NB4 (cell line): ENCODE measurements at regions not wholly inside any gene's neighbourhood (a gene's known extent, or its start where the extent isn't known, plus 50 kb on each side); places are given as distances from the start of the nearest gene placed in this dataset.

ENCODE experiments used
- DNase-seq: peaks from one replicate; pipeline ENCODE4 v3.0.0; 2010; ENCODE audit warnings: low read depth
- H3K4me3 ChIP-seq: one replicate; pipeline ENCODE4 v1.5.1; 2011; ENCODE audit warnings: mild to moderate bottlenecking, low read depth, low read length, moderate library complexity
- MYC ChIP-seq: IDR thresholded peaks from 2 replicates; pipeline ENCODE4 v1.6.1; 2011; ENCODE audit warnings: low read depth, low read length
- POLR2A ChIP-seq: IDR thresholded peaks from 2 replicates; pipeline ENCODE4 v1.6.1; 2011; ENCODE audit warnings: mild to moderate bottlenecking; ENCODE audit not compliant: insufficient read length; ENCODE audit errors: extremely low read depth
- TF ChIP-seq, protein P1 (sequence below): IDR thresholded peaks from 2 replicates; pipeline ENCODE4 v1.6.1; 2011; ENCODE audit warnings: low read depth, low read length
- TF ChIP-seq, protein P2 (sequence below): IDR thresholded peaks from one replicate; pipeline ENCODE4 v1.5.1; 2012; ENCODE audit warnings: low read depth, low read length

DNA sequence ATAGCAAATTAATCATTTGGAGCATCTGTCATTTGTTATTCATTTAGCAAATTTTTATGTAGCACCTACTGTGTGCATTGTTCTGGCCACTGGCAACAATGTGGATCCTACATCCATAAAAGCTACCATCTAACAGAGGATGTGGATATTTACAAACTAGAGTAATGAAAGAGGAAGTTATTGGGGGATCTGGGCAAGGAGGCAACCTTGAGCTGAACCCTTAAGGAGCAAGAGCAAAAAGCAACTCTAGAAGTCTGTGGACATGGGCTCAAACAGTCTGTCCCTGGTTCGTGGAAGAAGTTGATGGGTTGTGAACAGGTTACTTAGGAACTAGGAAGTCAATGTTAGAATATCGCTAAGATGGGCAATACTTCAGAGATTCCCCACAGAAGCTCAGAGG, 259.9 kb downstream of the SYK start:
- H3K4me3 ChIP-seq = no peak overlapping the region
- peak; percentile 44 for DNase-seq
- TF ChIP-seq, protein P1, sequence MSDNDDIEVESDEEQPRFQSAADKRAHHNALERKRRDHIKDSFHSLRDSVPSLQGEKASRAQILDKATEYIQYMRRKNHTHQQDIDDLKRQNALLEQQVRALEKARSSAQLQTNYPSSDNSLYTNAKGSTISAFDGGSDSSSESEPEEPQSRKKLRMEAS = no peak
- TF ChIP-seq POLR2A = no peak
- TF ChIP-seq MYC = no peak
- TF ChIP-seq, protein P2, sequence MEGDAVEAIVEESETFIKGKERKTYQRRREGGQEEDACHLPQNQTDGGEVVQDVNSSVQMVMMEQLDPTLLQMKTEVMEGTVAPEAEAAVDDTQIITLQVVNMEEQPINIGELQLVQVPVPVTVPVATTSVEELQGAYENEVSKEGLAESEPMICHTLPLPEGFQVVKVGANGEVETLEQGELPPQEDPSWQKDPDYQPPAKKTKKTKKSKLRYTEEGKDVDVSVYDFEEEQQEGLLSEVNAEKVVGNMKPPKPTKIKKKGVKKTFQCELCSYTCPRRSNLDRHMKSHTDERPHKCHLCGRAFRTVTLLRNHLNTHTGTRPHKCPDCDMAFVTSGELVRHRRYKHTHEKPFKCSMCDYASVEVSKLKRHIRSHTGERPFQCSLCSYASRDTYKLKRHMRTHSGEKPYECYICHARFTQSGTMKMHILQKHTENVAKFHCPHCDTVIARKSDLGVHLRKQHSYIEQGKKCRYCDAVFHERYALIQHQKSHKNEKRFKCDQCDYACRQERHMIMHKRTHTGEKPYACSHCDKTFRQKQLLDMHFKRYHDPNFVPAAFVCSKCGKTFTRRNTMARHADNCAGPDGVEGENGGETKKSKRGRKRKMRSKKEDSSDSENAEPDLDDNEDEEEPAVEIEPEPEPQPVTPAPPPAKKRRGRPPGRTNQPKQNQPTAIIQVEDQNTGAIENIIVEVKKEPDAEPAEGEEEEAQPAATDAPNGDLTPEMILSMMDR = no peak

- DNase-seq = no peak
- H3K4me3 ChIP-seq = no peak overlapping the region
- TF ChIP-seq MYC = no peak
- TF ChIP-seq, protein P1 = no peak
- TF ChIP-seq, protein P2 = no peak
- TF ChIP-seq POLR2A = no peak
Measured at GRCh38 chr9:91062281-91062680, 260.7 kb downstream of the SYK start.

DNA sequence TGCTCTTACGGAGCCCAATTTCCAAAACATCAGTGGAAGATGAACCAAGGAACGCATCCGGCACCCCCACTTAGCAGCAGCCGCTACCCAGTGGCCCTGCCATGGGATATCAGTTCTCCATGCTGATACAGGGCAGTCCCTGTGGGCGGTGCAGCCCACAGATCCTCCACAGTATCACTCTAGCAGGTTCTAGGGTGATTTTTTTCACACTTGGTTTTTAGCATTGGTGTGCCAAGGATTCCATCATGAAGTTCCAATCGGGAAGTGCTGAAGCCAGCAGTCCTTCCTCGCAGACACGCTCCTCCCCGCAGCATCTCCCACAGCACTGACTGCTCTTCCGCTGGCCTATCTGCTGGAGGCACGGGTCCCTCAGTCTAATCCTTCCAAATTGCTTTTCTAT, 261.9 kb downstream of the SYK start:
- no peak for TF ChIP-seq POLR2A
- TF ChIP-seq, protein P2 = no peak
- TF ChIP-seq, protein P1 = no peak
- no peak for TF ChIP-seq MYC
- DNase-seq = no peak
- H3K4me3 ChIP-seq = no peak overlapping the region

DNA sequence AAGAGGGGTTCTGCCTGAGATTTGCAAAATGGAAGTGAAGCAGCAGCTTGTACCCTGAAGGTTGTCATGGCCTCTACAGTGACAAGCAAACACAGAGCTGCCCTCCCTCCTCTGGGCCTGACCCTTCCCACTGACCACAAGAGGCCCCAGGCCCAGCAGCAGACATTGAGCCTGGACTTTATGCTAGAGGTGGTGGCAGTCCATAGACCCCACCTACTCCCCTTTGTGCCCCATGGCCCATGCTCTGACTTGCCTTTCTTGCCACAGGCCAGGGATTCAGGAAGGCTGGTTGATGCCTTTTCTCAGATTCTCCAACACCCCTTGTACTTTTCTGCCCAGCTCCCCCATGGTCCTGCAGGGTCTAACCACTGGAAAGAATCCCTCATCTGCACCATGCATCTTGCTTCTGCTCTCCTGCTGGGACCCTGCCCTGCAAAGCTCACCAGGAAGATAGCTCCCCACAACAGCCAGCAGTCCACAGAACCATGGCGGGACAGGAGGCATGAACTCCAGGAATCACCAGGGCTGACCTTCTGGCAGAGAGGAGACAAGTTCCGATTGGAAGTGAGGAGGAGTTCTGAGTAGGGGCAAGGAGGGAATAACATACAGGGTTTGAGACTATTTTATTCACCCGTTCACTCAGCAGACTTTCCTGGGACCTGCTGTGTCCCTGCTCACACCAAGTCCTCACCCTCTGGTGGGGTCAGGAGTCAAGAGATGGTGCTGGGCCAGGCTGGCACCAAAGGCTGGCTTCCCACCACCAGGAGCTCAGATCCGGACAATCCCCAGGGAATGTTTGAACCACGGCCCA, 263.8 kb downstream of the SYK start:
- H3K4me3 ChIP-seq = no peak overlapping the region
- DNase-seq = no peak
- TF ChIP-seq, protein P1 = no peak
- TF ChIP-seq MYC (no peak), POLR2A (no peak)
- TF ChIP-seq, protein P2 = no peak

DNA sequence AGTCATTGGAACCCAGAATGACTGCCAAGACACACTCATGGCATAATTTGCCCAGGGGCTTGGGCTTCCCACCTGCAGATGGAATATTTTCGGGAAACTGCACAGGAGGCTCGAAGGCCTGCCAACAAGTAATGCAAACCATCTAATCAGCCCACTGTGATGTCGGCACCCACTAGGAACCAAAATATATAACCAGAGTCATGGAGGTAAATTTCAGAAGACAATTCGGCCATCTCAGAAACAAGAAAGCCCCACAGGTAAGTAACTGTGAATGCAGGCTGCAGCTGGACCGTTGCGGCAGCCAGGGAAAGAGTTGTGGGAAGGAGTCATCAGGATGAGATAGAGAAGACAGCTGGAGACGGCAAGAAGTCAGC, 264.4 kb downstream of the SYK start:
- TF ChIP-seq POLR2A = no peak
- TF ChIP-seq, protein P1 = no peak
- TF ChIP-seq MYC = no peak
- TF ChIP-seq, protein P2 = no peak
- no peak overlapping the region for H3K4me3 ChIP-seq
- DNase-seq = no peak

GRCh38 chr9:91066856-91067255, 265.2 kb downstream of the SYK start:
- DNase-seq = no peak
- H3K4me3 ChIP-seq = no peak overlapping the region
- TF ChIP-seq, protein P1 = no peak
- TF ChIP-seq MYC = no peak
- TF ChIP-seq POLR2A = no peak
- TF ChIP-seq, protein P2 = no peak
